ENCODE measurements at regions not wholly inside any gene's neighbourhood (a gene's known extent, or its start where the extent isn't known, plus 50 kb on each side); places are given as distances from the start of the nearest gene placed in this dataset.

DNA sequence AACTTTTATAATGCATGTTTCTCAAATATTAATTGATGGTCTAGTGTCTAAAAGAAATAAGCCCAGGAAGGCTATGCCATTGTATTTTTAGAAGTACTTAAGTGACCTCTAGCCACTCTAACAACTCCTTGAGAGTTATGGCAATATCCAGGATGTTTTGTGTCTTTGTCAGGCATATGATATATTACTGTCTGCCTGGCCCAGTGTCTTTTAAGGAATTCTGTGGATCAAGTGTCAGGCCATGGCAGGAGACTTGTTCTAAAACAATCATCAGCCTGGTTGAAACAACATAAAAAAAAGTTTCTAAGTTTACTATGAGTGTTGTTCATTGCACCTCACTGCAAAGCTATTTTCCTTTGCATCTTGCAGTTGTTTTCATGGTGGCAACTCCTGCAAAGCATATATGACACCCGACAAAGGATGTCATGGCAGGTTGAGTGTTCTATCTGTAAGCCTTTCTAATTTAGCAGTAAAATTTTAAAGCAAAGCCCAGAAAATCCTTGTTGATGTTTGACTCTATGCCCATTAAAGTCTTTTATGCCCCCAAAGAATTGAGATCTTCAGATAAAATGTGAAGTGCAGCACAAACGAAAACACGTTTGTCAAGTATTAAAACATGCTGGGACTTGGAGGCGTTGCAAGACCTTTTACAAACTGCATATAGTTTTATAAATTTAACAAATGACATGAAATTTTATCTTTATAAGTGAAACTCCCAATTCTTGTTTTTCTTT, 89.5 kb upstream of the SLC38A2 start:
- no peak for DNase-seq

DNA sequence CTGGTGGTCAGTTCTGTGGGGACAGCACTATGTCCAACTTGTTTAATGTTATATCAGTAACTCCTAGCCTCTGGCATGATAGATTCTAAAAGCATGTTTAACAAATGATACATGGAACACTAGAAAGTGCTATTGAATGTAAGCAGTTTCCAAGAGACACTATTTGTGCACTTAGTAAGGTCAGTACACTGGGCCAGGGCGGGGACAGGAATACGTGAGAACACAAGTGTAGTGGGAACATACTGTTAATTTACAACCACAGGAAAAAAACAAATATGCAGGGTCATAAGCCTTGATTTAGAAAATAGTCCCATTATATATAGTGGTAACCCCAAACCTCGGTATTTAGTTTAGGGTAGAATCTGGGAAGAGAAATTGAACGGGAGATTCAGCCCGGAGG, 88.9 kb upstream of the SLC38A2 start:
- no peak for DNase-seq

GRCh38 chr12:46460682-46461210, 88.2 kb upstream of the SLC38A2 start:
- no peak for DNase-seq

GRCh38 chr12:46459861-46460545, 87.4 kb upstream of the SLC38A2 start:
- peak; percentile 41 for DNase-seq

GRCh38 chr12:46459111-46459510, 86.5 kb upstream of the SLC38A2 start:
- DNase-seq = no peak

DNA sequence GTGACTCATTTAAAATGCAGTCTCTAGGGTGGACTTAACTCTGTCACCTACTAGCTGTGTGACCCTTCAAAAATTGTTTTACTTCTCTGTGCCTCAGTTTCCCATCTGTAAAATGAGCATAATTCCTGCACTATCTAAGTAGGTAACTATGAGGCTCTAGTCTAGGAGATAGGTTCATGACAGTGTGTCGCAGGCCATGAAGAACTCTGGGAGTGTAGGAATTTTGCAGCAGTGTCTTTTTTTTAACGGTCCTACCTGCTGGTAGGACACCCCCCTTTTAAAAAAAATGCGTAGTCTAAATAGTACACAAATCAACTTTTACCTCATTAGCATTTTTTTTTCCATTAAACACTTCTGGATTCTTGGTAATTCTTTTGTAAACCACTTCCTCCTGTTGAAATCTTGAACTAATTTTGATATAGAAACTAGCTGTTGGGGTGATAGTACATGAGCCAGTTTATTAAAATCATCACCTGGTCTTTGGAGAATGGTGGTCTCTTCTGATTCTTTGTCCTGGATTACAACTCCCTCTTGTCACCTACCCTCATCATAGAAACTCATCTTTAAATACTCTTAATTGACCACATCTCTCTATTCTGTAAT, 86.0 kb upstream of the SLC38A2 start:
- DNase-seq = no peak

DNA sequence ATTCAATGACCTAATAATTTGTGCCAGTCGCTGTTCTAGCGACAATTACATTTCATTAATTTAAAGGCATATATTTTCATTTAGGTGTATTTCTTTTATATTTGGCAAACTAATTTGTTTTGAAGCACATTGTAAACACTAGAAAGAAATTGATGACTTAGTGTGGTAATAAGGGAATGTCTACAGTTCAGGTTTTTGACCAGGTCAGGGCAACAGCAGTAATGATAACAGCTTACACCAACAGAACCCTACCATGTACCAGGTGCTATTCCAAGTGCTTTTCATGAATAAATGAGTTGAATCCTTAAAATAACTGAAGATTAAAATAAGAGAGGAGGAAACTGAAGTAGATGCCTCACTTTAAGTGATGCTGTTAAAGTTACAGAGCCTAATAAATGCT, 85.4 kb upstream of the SLC38A2 start:
- DNase-seq = no peak

DNA sequence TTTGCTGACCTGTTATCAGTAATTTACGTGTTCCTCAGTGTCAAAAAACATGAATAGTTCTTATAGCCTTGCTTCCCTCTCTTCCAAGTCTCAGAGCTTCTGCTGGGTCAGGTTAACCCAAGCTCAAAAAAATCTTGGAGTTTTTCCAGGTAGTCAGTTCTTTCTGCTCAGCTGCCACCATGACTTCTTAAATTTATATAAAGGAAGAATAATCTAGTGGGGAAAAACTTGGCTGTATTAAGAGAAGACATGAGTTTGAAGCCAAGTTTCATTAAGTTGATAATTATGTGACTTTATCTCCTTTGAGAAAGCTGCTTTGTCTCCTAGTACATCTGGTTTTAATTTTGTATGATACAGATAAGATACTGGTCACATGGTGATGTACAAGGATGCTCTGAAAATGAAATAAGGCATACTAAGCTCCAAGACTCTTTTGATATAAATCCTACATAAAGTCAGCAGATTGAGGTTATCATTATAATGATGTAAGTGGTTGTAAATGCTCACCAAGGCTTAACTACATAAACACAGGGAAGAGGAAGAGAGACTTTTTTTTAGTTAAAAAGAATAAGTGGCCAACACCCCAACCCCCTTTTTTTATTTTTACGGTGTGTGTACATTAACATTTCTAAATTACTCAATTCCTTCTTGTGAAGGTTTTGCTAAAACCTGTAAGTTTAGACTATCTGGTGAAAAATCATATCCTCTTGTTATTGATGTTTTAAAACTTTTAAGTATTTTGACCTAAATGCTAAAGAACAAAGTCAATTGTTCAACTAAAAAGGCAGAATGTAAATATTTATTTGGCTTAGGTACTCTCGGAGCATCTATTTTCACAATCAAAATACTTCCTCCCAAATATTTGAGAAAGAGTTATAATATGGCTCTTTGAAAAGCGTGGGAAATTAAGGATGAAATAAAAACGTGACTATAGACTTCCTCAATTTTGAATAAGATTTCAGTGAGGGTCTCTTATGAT, 84.1 kb upstream of the SLC38A2 start:
- no peak for DNase-seq

DNA sequence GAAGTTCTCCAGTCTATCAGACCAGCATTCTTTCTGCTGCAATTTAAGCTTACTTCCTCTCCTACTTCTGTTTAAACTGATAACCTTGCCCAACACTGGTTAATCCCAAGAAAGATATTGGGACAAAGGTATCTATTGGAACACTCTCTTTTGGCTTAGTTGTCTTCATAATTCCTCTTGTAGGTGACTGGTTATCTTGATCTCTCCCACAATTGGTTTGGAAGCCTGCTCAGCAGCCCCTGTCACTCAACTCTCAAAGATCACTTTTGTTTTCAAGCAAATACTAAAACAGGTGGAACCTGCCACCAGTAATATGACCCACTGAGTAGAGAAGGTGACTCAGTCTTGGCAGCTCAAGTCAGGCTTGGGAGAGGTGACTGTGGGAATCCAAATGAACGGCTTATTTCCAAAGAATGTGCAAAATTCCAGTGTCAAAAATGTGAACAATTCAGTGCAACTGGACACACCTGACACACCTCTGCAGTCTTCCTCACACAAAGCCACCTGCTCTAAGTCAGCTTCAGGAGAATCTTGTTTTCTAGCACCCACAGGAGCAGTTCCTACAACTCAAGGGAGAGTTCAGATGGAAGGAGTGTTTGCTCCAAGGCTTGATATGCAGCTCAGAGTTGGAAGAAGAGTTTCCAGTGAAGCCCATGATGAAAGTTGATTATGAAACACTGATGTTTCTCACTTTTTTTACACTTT, 83.2 kb upstream of the SLC38A2 start:
- no peak for DNase-seq

DNA sequence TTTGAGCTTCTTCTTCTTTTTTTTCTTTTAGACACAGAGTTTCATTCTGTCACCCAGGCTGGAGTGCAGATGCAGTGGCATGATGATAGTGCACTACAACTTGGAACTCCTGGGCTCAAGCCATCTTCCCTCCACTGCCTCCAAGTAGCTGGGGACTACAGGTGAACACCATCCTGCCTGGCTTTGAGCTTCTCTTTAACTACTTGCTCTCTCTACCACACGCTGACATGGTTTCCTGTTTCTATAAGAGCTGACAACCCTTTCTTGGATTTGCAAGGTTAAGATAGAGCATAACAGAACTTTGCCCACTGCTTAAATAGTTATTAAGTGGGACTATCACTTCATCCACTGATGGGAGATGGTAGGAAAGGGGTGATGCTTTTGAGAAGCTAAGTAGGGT, 82.4 kb upstream of the SLC38A2 start:
- no peak for DNase-seq

GRCh38 chr12:46453428-46453827, 80.9 kb upstream of the SLC38A2 start:
- DNase-seq = no peak

- DNase-seq = no peak
Observed at GRCh38 chr12:46452776-46453175, 80.2 kb upstream of the SLC38A2 start.

DNA sequence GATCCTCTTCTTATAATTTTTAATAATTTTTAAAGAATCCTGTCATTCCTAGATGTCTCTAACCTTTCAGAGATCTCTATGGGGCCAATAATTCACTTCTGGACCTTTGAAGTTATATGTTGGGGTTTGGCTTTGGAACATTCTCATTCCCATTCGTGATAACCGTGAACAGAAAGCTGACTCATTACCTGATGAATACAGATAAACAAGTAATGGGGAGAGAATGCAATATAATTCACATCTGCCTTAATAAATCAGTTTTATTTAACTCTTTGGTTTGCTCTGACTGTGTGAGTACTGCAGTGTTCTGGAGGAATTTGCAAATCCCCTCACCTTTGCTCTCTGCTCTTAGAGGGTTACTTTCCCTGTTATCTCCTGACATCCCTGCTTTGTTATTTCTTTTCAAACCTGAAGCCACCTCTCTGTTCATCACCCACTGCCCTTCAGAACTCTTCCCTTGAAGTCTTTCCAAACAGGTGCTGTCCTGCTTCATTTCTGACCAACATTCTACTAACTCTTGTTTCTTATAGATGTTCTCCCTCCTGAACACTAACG, 79.6 kb upstream of the SLC38A2 start:
- DNase-seq = no peak

DNA sequence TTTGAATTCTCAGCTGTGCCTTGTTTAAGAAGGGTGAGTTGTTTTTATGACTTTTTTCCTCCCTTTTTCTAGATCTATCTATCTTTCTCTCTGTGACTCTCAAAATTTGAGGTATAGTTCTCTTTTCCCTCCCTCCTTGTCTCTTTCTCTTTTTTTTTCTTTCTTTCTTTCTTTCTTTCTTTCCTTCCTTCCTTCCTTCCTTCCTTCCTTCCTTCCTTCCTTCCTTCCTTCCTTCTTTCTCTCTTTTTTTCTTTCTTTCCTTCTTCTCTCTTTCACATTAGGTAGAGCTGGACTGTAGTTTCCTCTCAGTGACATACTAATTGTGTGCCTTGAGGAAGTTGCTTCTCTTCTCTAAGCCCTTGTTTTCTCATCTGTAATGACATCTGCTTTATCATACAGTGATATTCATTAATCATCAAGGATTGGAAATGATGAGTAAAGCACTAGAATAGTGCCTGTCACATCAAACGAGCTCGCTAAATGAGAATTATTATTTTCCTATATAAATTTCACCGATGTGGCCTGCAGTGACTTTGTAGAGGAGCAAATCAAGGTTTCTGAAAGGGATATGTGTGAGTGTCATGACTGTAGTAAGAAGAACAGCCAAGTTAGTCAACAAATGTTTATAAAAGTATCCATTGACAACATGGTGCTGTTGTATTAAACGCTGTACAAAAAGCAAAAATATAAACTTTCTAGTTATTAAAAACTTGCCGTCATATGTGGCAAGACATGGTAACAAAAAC, 78.9 kb upstream of the SLC38A2 start:
- no peak for DNase-seq

DNA sequence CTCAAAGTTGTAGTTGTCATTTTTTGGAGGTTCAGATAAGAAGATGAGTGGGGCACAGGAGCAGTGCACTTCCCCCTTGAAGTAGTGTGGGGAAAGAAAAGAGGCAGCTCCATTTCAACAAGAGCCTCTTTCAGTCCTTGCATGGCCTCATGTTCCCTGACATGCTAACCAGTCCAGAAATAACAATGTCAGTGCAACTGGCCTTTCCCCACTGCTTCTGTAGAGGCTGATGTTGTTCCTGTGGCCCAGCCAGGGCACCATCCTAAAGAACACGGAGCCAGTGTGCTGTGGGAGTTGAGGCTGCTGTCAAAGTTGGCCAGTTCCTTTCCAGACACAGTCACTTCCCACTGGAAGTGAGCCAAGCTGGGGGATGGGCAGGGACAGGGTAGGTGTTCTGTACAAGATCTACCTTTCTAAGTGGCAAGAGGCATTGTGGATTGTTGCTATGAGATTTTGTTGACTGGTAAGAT, 77.7 kb upstream of the SLC38A2 start:
- no peak for DNase-seq

DNA sequence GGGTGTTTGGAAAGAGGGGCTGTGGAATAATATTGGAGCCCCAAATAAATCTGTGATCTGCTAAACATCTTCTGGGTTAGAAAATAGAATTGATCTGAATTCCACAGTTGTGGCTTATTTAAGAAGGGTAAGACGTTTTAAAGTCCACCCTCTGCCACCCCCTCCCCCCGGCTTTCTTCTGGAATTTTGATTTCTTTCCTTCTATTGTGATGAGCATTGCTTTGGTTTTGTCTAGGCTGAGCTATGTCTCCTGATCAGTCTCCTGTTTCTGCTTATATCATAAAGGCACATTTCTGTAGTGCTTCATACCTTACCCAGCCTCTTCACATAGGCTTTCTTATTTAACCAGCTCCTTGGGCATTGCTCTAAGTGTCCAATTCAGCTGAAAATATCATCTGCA, 77.3 kb upstream of the SLC38A2 start:
- no peak for DNase-seq

DNA sequence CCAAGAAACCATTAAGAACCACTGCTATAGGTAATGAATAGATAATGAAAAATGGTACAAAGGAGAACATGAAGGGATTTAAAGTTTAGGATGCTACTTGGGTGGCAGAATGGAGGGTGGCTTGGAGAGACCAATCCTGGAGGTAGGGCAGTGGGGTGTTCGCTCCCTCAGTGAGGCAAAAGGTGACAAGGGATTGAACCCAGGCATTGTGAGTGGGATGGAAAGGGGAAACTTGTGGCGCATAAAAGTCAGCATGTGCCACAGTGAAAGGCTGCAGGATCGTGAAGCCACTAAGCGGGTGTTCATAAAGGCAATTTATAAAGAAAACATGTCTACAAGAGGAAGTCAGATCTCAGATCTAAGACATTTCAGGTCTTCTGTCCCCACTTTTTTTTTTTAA, 76.7 kb upstream of the SLC38A2 start:
- DNase-seq = no peak

DNA sequence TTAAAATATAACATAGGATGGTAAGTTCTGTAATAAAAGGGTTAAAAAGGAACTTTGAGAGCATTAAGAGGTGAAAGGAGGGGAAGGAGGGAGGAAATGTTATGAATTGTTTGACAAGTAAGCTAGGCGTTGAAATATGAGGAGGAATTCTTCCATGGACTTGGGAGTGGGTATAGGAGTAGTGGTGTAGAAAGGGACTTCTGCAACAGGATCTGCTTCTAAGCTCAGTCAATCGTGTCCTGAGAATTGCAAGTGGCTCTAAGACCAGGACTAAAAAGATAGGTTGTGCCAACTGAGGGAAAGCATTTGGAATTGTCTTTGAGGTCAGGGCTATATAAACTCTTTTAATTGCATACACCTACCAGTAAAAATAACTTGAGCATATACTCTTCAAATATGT, 74.1 kb upstream of the SLC38A2 start:
- no peak for DNase-seq

DNA sequence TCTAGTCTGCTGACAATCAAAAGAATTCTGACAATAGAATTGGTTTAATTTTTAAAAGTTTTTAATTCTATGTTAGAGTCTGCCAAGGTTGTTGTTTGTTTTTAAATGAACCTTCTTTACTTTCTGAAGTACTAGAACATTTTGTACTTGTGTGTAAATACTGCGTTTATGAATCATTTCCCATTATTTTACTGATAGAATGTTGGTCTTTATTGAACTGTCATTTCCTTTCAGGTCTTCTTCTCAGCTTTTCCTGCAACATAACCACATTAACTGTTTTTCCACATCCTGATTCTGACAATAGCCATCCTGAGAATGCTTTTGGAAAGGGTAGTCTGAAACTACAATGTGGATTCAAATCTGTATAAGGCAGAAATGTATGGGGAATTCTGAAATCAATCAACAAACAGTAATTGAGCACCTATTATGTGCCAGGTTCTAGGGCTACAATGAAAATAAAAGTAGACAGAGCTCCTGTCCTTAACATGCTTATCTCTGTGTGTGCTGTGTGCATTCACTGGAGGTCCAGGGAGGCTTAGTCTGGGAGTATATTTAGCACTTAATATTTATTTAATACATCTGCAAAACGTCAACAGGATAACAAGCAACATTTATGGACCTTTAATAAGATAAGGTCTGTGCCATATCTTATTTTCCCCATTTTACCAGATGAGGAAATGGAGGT, 73.1 kb upstream of the SLC38A2 start:
- no peak for DNase-seq

DNA sequence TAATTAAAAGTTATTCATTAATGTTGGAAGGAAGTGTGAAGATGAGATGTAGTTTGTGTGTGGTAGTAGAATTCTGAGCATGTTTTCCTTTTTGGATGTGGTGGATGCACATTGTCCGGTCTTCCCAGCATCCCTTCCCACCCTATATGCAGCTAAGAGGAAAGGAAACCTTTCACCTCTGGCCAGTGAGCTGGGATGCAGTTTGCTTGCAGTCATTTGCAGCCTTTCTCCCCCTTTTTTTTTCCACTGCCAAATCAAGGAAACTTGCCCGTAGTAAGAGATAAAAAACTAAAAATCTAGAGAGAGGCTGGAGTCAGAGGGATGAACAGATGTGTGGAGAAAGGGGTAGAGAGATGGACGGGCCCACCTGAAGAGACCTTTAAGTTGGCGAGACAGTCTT, 72.5 kb upstream of the SLC38A2 start:
- DNase-seq = no peak
